Cardiac muscle cell (in vitro differentiated cells and primary cell): ENCODE measurements at regions not wholly inside any gene's neighbourhood (a gene's known extent, or its start where the extent isn't known, plus 50 kb on each side); places are given as distances from the start of the nearest gene placed in this dataset.

ENCODE experiments used
- DNase-seq, 2 donors: peaks; one replicate each; pipeline versions ENCODE4 v3.0.0 to v3.0.0-alpha.2; 2010 to 2017; ENCODE audit warnings: low read depth in 1 of 2, low spot score in 1 of 2
- H3K27ac ChIP-seq: fragments of 200-600 bp; sonication (generic); 2 replicates; pipeline ENCODE4 v1.5.1; 2016
- H3K27me3 ChIP-seq: fragments of 200-600 bp; sonication (generic); 2 replicates; pipeline ENCODE4 v1.6.0; 2016; ENCODE audit warnings: control low read depth
- H3K36me3 ChIP-seq: fragments of 200-600 bp; sonication (generic); 2 replicates; pipeline ENCODE4 v1.5.1; 2016; ENCODE audit warnings: control low read depth
- H3K4me1 ChIP-seq: fragments of 200-600 bp; sonication (generic); 2 replicates; pipeline ENCODE4 v1.8.1; 2017; ENCODE audit warnings: low read depth, mild to moderate bottlenecking, mixed run types
- H3K4me3 ChIP-seq: fragments of 200-600 bp; sonication (generic); 2 replicates; pipeline ENCODE4 v1.5.1; 2016; ENCODE audit warnings: mild to moderate bottlenecking
- H3K9me3 ChIP-seq: fragments of 200-600 bp; sonication (generic); 2 replicates; pipeline ENCODE4 v1.5.1; 2017; ENCODE audit warnings: low read depth, mild to moderate bottlenecking, control low read depth
- CTCF ChIP-seq: IDR thresholded peaks from 2 replicates; pipeline ENCODE4 v1.5.1; 2012; ENCODE audit warnings: low read depth, mild to moderate bottlenecking, low read length

GRCh38 chr5:125559296-125559695, 812.9 kb upstream of the ZNF608 start:
- Histone ChIP-seq H3K4me1 (peaks cover 19% of the 10 kb centered on the region), H3K9me3 (no peaks in the 10 kb centered on the region), H3K27ac (peak overlapping the region; percentile 75), H3K4me3 (no peak overlapping the region), H3K27me3 (no peaks in the 10 kb centered on the region), H3K36me3 (no peaks in the 10 kb centered on the region)
- peak; percentile 35 to 98 for DNase-seq
- no peak for TF ChIP-seq CTCF

GRCh38 chr5:125560476-125561225, 814.2 kb upstream of the ZNF608 start:
- no peaks in the 10 kb centered on the region for H3K36me3 ChIP-seq
- H3K9me3 ChIP-seq = no peaks in the 10 kb centered on the region
- no peak overlapping the region for H3K4me3 ChIP-seq
- H3K27me3 ChIP-seq = no peaks in the 10 kb centered on the region
- peaks cover 19% of the 10 kb centered on the region for H3K4me1 ChIP-seq
- DNase-seq = peak in 1 of 2 donors; percentile 38
- no peak overlapping the region for H3K27ac ChIP-seq
- no peak for TF ChIP-seq CTCF

GRCh38 chr5:125564317-125564975, 818.0 kb upstream of the ZNF608 start:
- H3K4me1 ChIP-seq = peaks cover 6% of the 10 kb centered on the region
- no peak overlapping the region for H3K4me3 ChIP-seq
- no peak for TF ChIP-seq CTCF
- no peak overlapping the region for H3K27ac ChIP-seq
- no peaks in the 10 kb centered on the region for H3K9me3 ChIP-seq
- H3K27me3 ChIP-seq = no peaks in the 10 kb centered on the region
- DNase-seq = no peak
- no peaks in the 10 kb centered on the region for H3K36me3 ChIP-seq

GRCh38 chr5:125574491-125575044, 828.1 kb upstream of the ZNF608 start:
- peaks cover 41% of the 10 kb centered on the region for H3K4me1 ChIP-seq
- no peaks in the 10 kb centered on the region for H3K36me3 ChIP-seq
- H3K27me3 ChIP-seq = no peaks in the 10 kb centered on the region
- peak in 1 of 2 donors; percentile 10 for DNase-seq
- no peak overlapping the region for H3K4me3 ChIP-seq
- no peaks in the 10 kb centered on the region for H3K9me3 ChIP-seq
- TF ChIP-seq CTCF = no peak
- peak overlapping the region; percentile 42 for H3K27ac ChIP-seq

- H3K27ac ChIP-seq = no peak overlapping the region
- no peaks in the 10 kb centered on the region for H3K9me3 ChIP-seq
- H3K4me1 ChIP-seq = peaks cover 41% of the 10 kb centered on the region
- no peak for DNase-seq
- no peak overlapping the region for H3K4me3 ChIP-seq
- H3K27me3 ChIP-seq = no peaks in the 10 kb centered on the region
- TF ChIP-seq CTCF = no peak
- H3K36me3 ChIP-seq = no peaks in the 10 kb centered on the region
Measured at GRCh38 chr5:125575171-125575890, 828.9 kb upstream of the ZNF608 start.
